ENCODE measurements at regions not wholly inside any gene's neighbourhood (a gene's known extent, or its start where the extent isn't known, plus 50 kb on each side); places are given as distances from the start of the nearest gene placed in this dataset.

GRCh38 chr11:116274521-116274920, 498.3 kb downstream of the BUD13 start:
- DNase-seq (ENCODE audit: extremely low read depth in 1 of 2, low read depth in 1 of 2) = no peak

GRCh38 chr11:116272181-116272789, 500.5 kb downstream of the BUD13 start:
- no peak for DNase-seq (ENCODE audit: extremely low read depth in 1 of 2, low read depth in 1 of 2)

- DNase-seq (ENCODE audit: extremely low read depth in 1 of 2, low read depth in 1 of 2) = no peak
Measured at GRCh38 chr11:116271479-116271878, 501.3 kb downstream of the BUD13 start.

- DNase-seq (ENCODE audit: extremely low read depth in 1 of 2, low read depth in 1 of 2) = no peak
Measured at GRCh38 chr11:116267146-116267545, 505.6 kb downstream of the BUD13 start.

- DNase-seq (ENCODE audit: extremely low read depth in 1 of 2, low read depth in 1 of 2) = no peak
Measured at GRCh38 chr11:116263770-116264169, 509.0 kb downstream of the BUD13 start.

- DNase-seq (ENCODE audit: extremely low read depth in 1 of 2, low read depth in 1 of 2) = no peak
Measured at GRCh38 chr11:116263019-116263418, 509.8 kb downstream of the BUD13 start.

GRCh38 chr11:116262370-116262769, 510.4 kb downstream of the BUD13 start:
- no peak for DNase-seq (ENCODE audit: extremely low read depth in 1 of 2, low read depth in 1 of 2)

- no peak for DNase-seq (ENCODE audit: extremely low read depth in 1 of 2, low read depth in 1 of 2)
Measured at GRCh38 chr11:116261606-116262005, 511.2 kb downstream of the BUD13 start.

- no peak for DNase-seq (ENCODE audit: extremely low read depth in 1 of 2, low read depth in 1 of 2)
Measured at GRCh38 chr11:116258821-116259220, 514.0 kb downstream of the BUD13 start.

- no peak for DNase-seq (ENCODE audit: extremely low read depth in 1 of 2, low read depth in 1 of 2)
Measured at GRCh38 chr11:116257883-116258282, 514.9 kb downstream of the BUD13 start.

- no peak for DNase-seq (ENCODE audit: extremely low read depth in 1 of 2, low read depth in 1 of 2)
Measured at GRCh38 chr11:116257092-116257491, 515.7 kb downstream of the BUD13 start.

GRCh38 chr11:116256215-116256614, 516.6 kb downstream of the BUD13 start:
- DNase-seq (ENCODE audit: extremely low read depth in 1 of 2, low read depth in 1 of 2) = no peak

GRCh38 chr11:116255321-116255953, 517.4 kb downstream of the BUD13 start:
- DNase-seq (ENCODE audit: extremely low read depth in 1 of 2, low read depth in 1 of 2) = no peak

- no peak for DNase-seq (ENCODE audit: extremely low read depth in 1 of 2, low read depth in 1 of 2)
Measured at GRCh38 chr11:116250155-116250554, 522.6 kb downstream of the BUD13 start.

GRCh38 chr11:116249561-116249960, 523.2 kb downstream of the BUD13 start:
- DNase-seq (ENCODE audit: extremely low read depth in 1 of 2, low read depth in 1 of 2) = no peak

- DNase-seq (ENCODE audit: extremely low read depth in 1 of 2, low read depth in 1 of 2) = no peak
Measured at GRCh38 chr11:116244889-116245288, 527.9 kb downstream of the BUD13 start.

- no peak for DNase-seq (ENCODE audit: extremely low read depth in 1 of 2, low read depth in 1 of 2)
Measured at GRCh38 chr11:116244439-116244838, 528.3 kb downstream of the BUD13 start.

GRCh38 chr11:116243991-116244390, 528.8 kb downstream of the BUD13 start:
- DNase-seq (ENCODE audit: extremely low read depth in 1 of 2, low read depth in 1 of 2) = no peak

GRCh38 chr11:116242006-116242405, 530.8 kb downstream of the BUD13 start:
- no peak for DNase-seq (ENCODE audit: extremely low read depth in 1 of 2, low read depth in 1 of 2)

- DNase-seq (ENCODE audit: extremely low read depth in 1 of 2, low read depth in 1 of 2) = no peak
Measured at GRCh38 chr11:116240710-116241109, 532.1 kb downstream of the BUD13 start.

GRCh38 chr11:116239247-116239646, 533.5 kb downstream of the BUD13 start:
- no peak for DNase-seq (ENCODE audit: extremely low read depth in 1 of 2, low read depth in 1 of 2)

- no peak for DNase-seq (ENCODE audit: extremely low read depth in 1 of 2, low read depth in 1 of 2)
Measured at GRCh38 chr11:116234989-116235568, 537.7 kb downstream of the BUD13 start.

All from activated CD8-positive, alpha-beta memory T cell treated with anti-CD3 and anti-CD28 coated beads for 1 hour (primary cell).